GM21390 (cell line): ENCODE measurements at regions not wholly inside any gene's neighbourhood (a gene's known extent, or its start where the extent isn't known, plus 50 kb on each side); places are given as distances from the start of the nearest gene placed in this dataset.

Experiments used
- ATAC-seq: cut with Tn5 transposase; IDR thresholded peaks from one replicate; pipeline ENCODE4 v1.9.1; 2021; ENCODE audit not compliant: unreplicated experiment

DNA sequence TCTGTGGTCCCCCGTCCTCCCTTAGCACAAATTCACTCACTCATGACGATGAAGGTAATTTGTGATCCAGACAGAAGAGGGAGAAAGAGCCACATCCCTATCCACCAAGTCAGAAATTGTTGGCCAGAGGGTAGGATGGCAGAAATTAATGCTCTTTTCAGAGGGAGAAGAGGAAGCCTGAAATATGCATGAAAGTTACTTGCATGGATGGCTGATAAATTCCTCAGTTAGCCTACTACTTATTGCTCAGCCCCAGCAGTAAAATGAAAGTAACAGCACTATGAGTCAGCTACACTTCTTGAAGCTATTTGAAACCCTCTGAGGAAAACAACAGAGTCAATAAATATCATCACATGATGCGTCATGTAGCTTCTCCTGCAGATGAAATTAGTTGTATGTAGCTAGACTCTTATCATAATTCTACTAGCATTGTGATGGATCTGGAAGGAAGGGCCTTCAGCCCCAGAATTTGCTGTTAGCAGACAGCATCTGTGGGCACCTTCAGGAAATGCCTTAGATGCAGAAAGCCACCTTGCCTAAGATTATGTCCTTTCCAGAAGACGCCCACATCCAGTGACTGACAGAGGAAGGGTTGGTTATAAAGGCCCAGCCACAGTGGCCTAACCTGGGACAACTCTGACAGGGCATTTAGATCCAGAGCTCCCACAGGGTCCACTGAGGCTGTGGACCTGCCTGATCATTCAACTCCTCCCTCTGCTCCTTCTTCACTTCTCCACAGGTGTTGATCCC, 81.2 kb upstream of the CCDC112 start:
- ATAC-seq: peak; percentile 78

DNA sequence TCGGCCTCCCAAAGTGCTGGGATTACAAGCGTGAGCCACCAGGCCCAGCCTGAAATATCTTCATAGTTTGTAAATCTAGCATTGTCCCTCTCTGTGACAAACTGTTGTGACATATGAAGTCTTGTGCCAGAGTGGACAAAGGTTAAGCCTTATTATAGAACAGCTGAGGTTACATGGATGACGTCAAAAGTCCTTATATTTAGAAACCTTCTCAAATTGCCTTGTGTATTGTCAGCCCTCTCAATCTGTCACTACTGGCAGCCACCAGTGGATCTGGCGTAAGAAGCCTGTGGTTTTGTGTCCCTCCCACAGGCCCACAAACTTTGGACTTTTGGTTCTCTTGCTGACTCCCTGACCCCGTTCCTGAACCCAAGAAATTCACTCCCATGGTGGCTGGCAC, 79.4 kb upstream of the CCDC112 start:
- ATAC-seq: no peak

DNA sequence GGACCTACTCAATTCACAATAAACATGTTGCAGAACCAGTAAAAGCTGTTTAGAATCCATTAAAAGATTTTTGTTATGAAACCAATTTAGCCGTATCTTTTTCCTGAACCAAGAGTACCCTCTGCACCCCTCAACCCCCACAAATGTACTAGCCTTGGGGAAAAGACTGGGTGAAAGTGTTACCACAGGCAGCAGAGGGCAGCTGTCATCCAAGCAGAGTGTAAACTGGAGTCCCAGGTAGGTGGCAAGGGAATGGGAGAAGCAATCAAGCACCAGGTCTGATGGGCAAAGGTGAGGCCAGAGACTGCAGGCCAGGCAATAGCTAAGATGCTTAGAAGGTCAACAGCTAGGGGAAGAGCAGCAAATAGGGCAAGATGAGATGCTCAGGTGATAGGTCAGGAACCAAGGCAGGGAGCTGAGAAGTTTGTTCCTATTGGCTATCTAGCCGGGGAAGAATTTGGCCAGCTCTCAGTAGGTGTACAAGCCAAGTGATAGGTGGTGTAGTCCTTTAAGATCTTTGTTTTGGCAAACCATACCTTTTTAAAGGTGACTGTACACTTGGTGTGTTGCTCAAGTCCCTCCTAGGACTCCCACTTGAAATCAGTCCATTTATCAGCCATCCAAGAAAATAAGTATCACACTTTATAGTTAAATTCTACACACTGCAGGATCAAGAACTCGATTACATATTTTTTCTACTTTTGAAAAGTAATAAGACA, 77.8 kb upstream of the CCDC112 start:
- no peak for ATAC-seq

DNA sequence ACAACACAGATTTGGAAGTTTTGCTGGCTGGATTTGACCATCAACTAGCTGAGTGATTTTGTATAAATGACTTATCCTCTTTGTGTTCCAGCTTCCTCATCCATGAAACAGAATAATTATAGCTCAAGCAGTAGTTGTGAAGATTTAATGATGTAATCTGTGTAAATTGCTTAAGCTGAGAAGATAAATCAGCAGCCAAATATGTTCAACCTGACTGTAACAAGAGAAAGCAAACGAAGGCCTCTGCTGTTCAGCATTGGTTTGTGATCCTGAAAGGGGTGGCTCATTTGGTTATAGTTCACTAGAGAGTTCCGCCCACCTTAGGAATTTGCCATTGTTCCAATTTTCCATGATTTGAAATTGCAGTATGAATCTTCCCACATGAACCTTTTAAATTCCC, 75.7 kb upstream of the CCDC112 start:
- no peak for ATAC-seq

DNA sequence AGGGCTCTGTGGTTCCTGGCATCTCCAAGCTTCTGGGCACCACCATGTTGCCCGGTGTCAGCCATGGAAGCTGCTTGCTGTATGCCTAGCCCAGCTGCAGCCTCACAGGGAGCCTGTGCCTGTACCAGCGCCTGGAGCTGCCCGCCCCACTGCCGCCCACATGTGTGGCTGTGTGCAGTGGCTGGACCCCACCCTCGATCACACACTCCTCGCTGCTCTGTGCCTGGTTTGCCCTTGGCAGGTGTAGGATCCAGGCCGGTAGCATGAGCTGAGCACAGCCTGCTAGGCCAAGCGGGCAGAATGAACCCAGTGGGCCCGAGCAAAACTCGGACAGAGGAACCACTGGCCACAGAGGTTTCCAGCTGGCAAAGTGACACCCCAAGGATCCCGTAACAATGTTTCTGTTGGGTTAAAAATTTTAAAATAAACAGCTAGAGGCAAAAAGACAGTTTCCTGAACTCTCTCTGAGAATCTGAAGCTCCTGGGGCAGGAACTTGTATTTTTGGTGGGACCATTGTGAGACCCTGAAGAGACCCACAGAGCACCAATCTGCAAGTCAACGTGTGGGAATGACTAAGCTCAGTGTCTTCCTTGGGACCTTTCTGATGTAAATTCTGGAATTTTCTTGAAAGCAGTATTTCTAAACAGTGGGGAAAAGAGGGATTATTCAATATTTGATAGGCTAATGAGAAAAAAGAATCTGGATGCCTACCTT, 73.1 kb upstream of the CCDC112 start:
- ATAC-seq: no peak

DNA sequence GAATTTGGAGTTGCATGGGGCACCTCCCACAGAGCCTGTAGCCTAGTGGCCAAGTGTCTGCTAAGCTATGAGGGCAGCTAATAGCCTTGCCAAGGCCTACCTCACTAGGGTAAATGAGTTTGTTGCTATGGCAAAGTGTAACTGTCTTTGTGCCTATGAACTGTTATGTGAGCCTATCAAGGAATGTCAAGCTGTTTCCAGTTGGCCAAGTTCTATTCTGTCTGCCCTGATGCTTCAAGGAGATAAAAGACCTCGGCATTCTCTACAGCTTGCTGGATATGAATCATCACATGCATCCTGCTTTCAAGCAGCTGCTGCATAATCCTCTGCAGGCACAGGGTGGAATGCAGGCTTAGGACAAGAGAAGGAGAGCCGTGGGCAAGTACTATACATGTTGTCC, 69.8 kb upstream of the CCDC112 start:
- no peak for ATAC-seq

DNA sequence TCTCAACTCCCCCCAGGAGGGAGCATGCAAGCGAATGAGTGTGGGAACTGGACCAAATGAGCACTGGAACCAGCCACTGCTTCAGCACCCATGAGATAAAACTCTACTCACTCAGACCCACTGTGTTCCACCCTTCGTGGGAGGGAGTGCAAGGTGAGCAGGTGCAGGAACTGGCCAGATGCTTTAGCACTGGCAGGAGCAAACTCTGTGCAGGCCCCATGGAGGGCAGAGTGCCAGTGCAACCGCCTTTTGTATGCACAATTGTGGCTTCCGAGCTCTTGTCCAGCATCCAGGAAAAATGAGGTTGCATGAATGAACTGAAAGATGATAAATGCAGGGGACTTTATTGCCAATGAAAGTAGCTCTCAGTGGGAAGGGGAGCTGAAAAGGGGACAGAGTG, 67.4 kb upstream of the CCDC112 start:
- no peak for ATAC-seq

DNA sequence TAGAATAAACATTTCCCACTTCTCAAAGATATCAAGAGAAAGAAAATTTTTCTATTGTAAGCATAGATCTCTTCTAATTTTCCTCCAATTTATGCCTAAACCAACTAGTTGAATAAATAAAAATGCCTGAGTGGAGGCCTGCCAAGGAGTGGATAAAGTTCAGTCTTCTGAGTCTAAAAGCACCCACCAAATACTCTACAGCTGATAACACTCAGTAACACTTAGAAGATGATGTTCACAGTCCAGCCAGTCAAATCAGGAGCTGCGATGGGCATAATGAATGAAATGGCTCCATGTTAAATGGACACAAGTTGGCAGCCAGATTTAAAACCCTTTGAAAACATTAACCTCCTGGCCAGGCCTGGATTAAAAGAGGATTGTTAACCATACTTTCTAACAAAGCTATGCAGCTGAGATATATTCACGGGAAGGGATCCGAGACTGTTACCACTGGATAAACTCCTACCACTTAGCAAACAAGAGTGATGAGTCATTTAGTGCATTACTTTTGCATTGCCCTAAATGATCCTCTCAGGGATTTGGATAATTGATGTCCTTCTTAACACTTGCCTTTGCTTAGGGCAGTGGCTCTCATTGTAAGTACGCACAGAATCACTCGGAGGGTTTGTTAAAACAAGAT, 63.7 kb upstream of the CCDC112 start:
- no peak for ATAC-seq

DNA sequence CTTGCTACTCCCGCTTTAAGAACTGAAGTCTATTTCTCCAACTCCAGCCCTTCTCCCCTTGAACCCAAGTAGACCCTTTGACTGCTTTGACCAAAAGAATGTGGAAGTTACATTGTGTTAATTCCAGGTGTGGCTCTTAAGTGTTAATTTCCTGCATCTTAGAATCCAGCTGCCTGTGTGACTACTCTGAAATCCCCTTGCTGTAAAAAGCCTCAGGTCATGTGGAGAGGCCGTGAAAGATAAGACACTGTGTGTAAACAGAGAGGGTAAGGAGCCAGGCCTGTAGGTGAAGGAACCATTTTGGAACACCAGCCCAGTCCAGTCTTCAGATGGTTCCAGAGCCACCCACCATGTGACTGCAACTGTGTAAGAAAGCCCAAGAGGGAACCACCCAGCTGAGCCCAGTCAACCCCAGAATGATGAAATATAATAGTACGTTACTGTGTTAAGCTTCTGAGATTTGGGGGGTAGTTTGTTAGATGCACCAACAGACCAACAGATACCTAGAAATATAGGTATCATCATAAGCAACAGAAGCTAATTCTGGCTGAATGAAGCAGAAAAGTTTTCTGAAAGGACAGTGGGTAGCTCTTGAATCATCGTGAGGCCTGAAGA, 59.4 kb upstream of the CCDC112 start:
- ATAC-seq: no peak

DNA sequence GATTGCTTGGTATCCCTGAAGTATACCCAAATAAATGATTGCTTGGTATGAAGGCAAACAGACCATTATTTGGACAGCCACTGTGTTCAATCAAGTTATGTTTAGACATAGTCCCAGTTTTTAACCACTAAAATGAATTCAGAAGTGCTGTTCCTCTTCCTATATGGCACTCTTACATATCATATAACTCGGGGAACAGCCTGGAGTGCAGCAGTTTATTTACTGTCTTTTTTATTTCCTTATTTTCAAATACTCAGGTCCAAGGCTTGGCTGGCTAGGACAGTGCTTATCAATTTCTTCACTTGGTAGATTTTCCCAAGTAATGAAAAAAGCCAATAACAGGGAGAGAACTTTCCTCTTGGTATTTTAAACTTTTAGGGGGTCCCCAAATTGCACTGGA, 58.6 kb upstream of the CCDC112 start:
- ATAC-seq: no peak

DNA sequence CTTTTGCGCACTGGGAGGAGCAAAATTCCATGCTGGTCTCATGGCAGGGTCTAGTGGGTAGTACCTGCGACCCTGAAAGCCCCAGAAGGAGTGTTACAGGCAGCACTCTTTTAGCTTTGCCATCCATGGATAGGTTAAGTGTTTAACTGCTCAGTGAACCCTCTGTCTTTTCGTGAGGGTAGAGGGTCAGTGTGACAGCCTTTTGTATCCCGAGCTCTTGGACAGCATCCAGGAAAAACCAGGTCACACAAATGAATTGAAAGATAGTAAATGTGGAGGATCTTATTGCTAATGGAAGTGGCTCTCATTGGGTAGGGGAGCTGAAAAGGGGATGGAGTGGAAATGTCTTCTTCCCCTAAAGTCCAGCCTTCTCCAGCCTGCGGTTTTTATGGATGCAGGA, 57.8 kb upstream of the CCDC112 start:
- ATAC-seq: no peak

DNA sequence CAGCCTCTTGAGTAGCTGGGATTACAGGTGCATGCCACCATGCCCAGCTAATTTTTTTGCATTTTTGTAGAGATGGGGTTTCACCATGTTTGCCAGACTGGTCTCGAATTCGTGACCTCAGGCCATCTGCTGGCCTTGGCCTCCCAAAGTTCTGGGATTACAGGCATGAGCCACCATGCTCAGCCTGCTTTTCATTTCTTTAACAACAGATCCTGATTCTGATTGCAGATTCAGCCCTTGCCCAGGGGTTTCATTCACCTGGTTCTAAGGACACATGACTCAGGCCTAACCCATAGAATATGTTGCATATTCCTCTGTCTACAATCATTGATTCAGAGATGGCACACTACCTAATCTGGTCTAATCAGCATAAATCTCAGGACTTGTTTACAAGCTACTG, 56.1 kb upstream of the CCDC112 start:
- no peak for ATAC-seq

DNA sequence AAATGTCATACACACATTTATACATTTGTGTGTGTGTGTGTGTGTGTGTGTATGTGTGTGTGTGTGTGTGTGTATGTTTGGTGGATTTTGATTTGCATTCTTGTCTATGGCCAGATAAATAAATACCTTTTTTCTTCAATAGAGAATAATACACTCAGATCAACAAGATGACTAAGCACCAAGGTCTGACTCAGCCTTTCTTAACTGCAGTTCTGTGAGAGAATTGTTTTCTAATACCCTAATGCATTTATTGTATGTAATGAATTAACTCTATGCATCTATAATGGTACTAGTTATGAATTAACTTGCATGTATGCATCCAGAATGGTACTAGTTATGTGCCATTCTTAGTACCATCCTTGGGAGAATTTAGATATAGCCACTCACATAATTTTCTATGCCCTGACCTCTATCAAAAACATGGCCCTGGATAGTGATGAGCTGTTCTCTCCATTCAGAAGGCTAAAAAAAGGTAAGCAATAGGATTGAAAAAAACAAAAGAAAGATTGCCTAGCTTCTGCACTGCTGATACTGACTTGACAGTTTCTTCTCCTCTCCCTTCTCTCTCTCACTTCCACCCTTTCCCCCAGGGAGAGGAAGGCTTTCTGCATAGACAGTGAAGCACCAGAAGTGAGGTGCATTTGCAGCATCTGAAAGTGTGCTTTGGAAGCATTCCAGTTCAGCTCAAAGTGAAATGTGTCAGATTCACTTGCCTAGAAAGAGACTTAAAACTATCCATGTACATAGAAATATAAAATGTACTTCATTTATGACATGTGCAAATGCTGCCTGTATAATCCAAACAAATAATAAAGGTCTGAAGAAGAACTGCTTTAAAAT, 55.1 kb upstream of the CCDC112 start:
- peak; percentile 62 for ATAC-seq

DNA sequence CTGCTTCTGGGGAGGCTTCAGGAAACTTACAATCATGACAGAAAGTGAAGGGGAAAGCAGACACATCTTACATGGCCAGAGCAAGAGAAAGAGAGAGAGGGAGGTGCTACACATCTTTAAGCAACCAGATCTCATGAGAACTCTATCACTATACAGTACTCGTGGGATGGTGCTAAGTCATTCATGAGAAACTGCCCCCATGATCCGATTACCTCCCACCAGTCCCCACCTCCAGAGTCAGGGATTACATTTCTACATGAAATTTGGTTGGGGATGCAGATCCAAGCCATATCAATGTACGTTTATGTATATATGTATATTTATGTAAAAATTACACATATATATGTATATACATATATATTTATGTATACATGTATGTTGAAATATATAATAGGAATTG, 54.4 kb upstream of the CCDC112 start:
- no peak for ATAC-seq

DNA sequence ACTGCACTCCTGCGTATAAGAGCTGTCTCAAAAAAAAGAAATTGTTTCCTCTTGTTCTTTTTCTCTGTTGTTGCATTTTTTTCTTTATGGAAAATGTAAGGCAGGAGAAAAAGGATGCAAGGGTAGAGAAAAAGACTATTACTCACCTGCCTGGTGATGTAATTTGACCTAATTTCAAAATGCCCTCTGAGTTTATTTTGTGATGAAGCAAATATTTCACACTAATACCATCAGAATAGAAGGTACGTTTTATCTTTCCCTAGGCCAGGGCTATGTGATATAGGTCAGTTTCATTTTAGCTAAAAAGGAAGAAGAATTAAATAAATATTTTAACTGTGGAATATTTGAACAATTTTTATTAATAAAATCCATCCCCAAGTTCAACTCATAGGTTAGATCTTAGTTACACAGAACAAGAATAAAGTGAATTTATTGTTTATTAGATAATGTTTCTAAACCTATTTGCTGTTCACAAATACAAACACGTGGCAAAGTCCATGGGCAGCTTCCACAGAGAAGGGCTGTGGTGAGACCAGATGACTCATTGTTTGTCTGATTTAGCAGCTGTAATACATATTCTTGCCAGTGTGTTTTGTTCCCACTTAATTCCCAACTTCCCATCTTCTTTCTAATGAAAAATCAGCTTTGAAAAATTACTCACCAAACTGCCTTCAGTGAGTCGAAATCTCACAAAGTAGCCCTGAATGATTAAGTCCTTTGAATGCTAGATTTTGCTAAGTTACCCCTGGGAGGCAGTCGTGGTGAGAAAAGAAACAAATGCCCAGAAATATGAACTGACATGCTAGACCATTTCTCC, 52.8 kb upstream of the CCDC112 start:
- ATAC-seq: no peak

DNA sequence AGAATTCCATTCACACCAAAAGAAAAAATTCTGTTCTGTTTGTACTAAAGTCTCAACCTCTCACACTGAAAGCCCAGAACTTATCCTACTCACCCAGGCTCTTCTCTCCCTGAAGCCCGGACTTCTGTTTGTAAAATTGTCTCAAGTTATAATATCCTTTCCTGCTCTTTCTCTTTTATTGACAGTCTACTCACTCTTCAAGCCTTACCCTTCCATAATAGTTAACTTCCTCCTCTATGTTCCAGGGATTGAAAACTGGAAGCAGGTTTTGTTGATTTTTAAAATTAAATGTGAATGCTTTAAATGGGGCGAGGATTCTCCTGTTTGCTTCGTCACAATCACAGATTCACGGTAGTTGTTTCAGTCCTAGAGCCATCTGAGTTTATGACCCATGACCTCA, 51.7 kb upstream of the CCDC112 start:
- no peak for ATAC-seq
